Smooth muscle cell (in vitro differentiated cells): ENCODE measurements at regions not wholly inside any gene's neighbourhood (a gene's known extent, or its start where the extent isn't known, plus 50 kb on each side); places are given as distances from the start of the nearest gene placed in this dataset.

Source experiments
- DNase-seq: peaks from one replicate; lab custom pipeline; 2025; ENCODE audit not compliant: unreplicated experiment; lab: John Stamatoyannopoulos, UW
- H2AFZ ChIP-seq: fragments of 200-600 bp; sonication (generic); 2 replicates; pipeline ENCODE4 v1.6.0; 2016; ENCODE audit warnings: antibody characterized with exemption, low read depth, mild to moderate bottlenecking
- H3F3A ChIP-seq: fragments of 200-600 bp; sonication (generic); 2 replicates; pipeline ENCODE4 v1.6.0; 2017; ENCODE audit warnings: antibody characterized with exemption, low read depth
- H3K27ac ChIP-seq: fragments of 200-600 bp; sonication (generic); 2 replicates; pipeline ENCODE4 v1.5.1; 2016; ENCODE audit warnings: low read depth, mild to moderate bottlenecking
- H3K27me3 ChIP-seq: fragments of 200-600 bp; sonication (generic); 2 replicates; pipeline ENCODE4 v1.6.1; 2016; ENCODE audit warnings: low read depth, mild to moderate bottlenecking
- H3K36me3 ChIP-seq: fragments of 200-600 bp; sonication (generic); 2 replicates; pipeline ENCODE4 v1.5.1; 2016; ENCODE audit warnings: low read depth
- H3K4me1 ChIP-seq: fragments of 200-600 bp; sonication (generic); 2 replicates; pipeline ENCODE4 v1.5.1; 2016; ENCODE audit warnings: low read depth
- H3K4me2 ChIP-seq: fragments of 200-600 bp; sonication (generic); 2 replicates; pipeline ENCODE4 v1.6.0; 2016; ENCODE audit warnings: mild to moderate bottlenecking
- H3K4me3 ChIP-seq: fragments of 200-600 bp; sonication (generic); 2 replicates; pipeline ENCODE4 v1.5.1; 2016; ENCODE audit warnings: mild to moderate bottlenecking
- H3K79me2 ChIP-seq: fragments of 200-600 bp; sonication (generic); 2 replicates; pipeline ENCODE4 v1.6.0; 2016; ENCODE audit warnings: low read depth, mild to moderate bottlenecking
- H3K9ac ChIP-seq: fragments of 200-600 bp; sonication (generic); 2 replicates; pipeline ENCODE4 v1.6.0; 2016; ENCODE audit warnings: low read depth
- H3K9me3 ChIP-seq: fragments of 200-600 bp; sonication (generic); replicated peaks from 2 replicates; pipeline ENCODE4 v1.5.1; 2016; ENCODE audit warnings: low read depth
- H4K20me1 ChIP-seq: fragments of 200-600 bp; sonication (generic); 2 replicates; pipeline ENCODE4 v1.6.0; 2016; ENCODE audit warnings: low read depth
- CTCF ChIP-seq: fragments of 200-600 bp; sonication (generic); IDR thresholded peaks from 2 replicates; pipeline ENCODE4 v1.5.1; 2017; ENCODE audit warnings: borderline replicate concordance, mild to moderate bottlenecking, antibody characterized with exemption; ENCODE audit not compliant: insufficient read depth, poor library complexity, severe bottlenecking
- WGBS: methylation state at CpG from one replicate; pipeline ENCODE4 v1.1.7; 2016; ENCODE audit warnings: low lambda C conversion rate; 5-methylcytosine and 5-hydroxymethylcytosine counted together

- WGBS = 31% methylated on average over 1 of the region's 1 CpG
- Histone ChIP-seq H3K9me3 (peaks cover 8% of the 10 kb centered on the region), H4K20me1 (no peaks in the 10 kb centered on the region), H2AFZ (no peak overlapping the region), H3K79me2 (no peaks in the 10 kb centered on the region), H3F3A (no peaks in the 10 kb centered on the region), H3K4me3 (no peak overlapping the region), H3K4me1 (no peaks in the 10 kb centered on the region), H3K9ac (no peak overlapping the region), H3K4me2 (no peak overlapping the region), H3K27me3 (no peaks in the 10 kb centered on the region), H3K27ac (no peak overlapping the region), H3K36me3 (no peaks in the 10 kb centered on the region)
- no peak for DNase-seq
- TF ChIP-seq CTCF = no peak
These were observed 81.7 kb upstream of the SPTLC1 start for GRCh38 chr9:92196909-92197308.

GRCh38 chr9:92196400-92196799 is 81.2 kb upstream of the SPTLC1 start:
- H3K27ac ChIP-seq = no peak overlapping the region

GRCh38 chr9:92191801-92192200 is 76.6 kb upstream of the SPTLC1 start:
- Histone ChIP-seq H3K36me3 (no peaks in the 10 kb centered on the region), H3K27ac (no peak overlapping the region), H3K9me3 (no peaks in the 10 kb centered on the region), H4K20me1 (no peaks in the 10 kb centered on the region), H3K9ac (no peak overlapping the region), H3K79me2 (no peaks in the 10 kb centered on the region), H2AFZ (no peak overlapping the region), H3K4me3 (no peak overlapping the region), H3F3A (no peaks in the 10 kb centered on the region), H3K27me3 (no peaks in the 10 kb centered on the region), H3K4me2 (no peak overlapping the region), H3K4me1 (no peaks in the 10 kb centered on the region)
- WGBS = 90% methylated on average over 5 of the region's 6 CpGs
- DNase-seq = no peak
- TF ChIP-seq CTCF = no peak

More at GRCh38 chr9:92196400-92196799, 81.2 kb upstream of the SPTLC1 start:
- no peak overlapping the region for H3K9ac ChIP-seq
- H4K20me1 ChIP-seq = no peaks in the 10 kb centered on the region
- no peak overlapping the region for H3K4me3 ChIP-seq
- no peaks in the 10 kb centered on the region for H3F3A ChIP-seq
- H3K27me3 ChIP-seq = no peaks in the 10 kb centered on the region
- no peaks in the 10 kb centered on the region for H3K36me3 ChIP-seq
- H3K4me2 ChIP-seq = no peak overlapping the region
- H3K9me3 ChIP-seq = peaks cover 8% of the 10 kb centered on the region
- no peak overlapping the region for H2AFZ ChIP-seq
- no peak for DNase-seq
- H3K79me2 ChIP-seq = no peaks in the 10 kb centered on the region
- H3K4me1 ChIP-seq = no peaks in the 10 kb centered on the region
- no peak for TF ChIP-seq CTCF

- TF ChIP-seq CTCF = no peak
- Histone ChIP-seq H3K9ac (no peak overlapping the region), H3F3A (no peaks in the 10 kb centered on the region), H3K9me3 (no peaks in the 10 kb centered on the region), H3K4me2 (no peak overlapping the region), H3K36me3 (no peaks in the 10 kb centered on the region), H3K27ac (no peak overlapping the region), H2AFZ (no peak overlapping the region), H3K79me2 (no peaks in the 10 kb centered on the region), H3K4me3 (no peak overlapping the region), H3K4me1 (no peaks in the 10 kb centered on the region), H3K27me3 (no peaks in the 10 kb centered on the region), H4K20me1 (no peaks in the 10 kb centered on the region)
- DNase-seq = no peak
- 100% methylated on average over 2 of the region's 2 CpGs for WGBS
These were observed 75.2 kb upstream of the SPTLC1 start for GRCh38 chr9:92190536-92190790.
